GM21529 (cell line): ENCODE measurements at regions not wholly inside any gene's neighbourhood (a gene's known extent, or its start where the extent isn't known, plus 50 kb on each side); places are given as distances from the start of the nearest gene placed in this dataset.
"Not testable (repeated sequence)": the region's sequence is repeated elsewhere in the genome, so short reads cannot be mapped to it uniquely, and the experiment has no call there.

ENCODE experiments used
- ATAC-seq: cut with Tn5 transposase; IDR thresholded peaks from one replicate; pipeline ENCODE4 v1.9.1; 2021; ENCODE audit not compliant: unreplicated experiment

DNA sequence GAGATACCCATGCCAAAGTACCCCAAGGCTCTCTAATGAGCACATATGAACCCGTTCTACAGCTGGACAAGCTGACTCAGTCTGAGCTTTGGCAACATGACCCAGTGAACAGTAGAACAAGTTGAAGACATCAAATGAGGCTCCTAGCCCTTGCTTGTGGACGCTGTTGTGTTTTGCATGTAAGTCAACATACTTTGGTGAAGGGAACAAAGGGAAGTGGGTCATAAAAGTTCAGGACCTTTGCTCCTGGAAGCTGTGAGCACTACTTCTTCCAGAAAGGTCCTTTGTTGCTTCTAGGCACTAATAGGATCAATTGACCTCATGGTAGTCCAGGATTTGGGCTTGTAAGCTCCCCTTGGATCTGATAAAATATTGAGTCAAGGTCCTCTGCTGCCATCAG lies 613.5 kb upstream of the TBX3 start:
- no peak for ATAC-seq

GRCh38 chr12:115296613-115297198 lies 612.7 kb upstream of the TBX3 start:
- ATAC-seq, result no peak

- ATAC-seq, result no peak
These were observed 611.9 kb upstream of the TBX3 start for GRCh38 chr12:115295886-115296285.

DNA sequence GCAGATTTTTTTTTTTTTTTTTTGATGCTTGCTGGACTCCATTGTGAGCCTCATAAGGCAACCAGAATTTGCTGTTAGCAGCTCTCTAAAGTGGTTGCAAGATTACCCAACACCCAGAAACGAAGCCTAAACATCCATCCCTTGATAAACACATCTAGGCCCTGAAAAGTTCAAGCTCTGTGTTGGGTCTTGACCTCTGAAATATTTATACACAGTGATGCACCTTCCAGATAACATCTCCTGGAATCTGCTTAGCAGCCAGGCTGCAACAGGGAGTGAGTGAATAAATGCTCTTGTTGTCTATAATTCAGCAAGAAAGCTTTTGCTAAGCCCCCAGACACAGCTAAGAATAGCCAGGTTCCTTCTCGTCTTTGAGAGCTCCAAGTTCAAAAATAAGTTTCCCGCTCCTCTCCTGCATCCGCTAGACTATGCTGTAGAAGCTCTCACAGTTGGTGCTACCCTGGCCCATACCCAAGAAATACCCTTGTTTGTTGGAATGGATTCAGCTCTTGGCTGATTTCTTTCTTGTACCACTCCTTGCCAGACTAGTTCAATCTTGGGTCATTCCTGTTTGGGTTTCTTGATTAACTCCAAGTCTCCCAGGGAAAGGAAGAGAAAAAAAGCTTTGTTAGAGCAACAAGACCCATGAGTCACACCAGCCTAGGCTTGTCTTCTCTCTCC lies 610.6 kb upstream of the TBX3 start:
- no peak for ATAC-seq

- ATAC-seq, result not testable (repeated sequence)
These were observed 601.5 kb upstream of the TBX3 start for GRCh38 chr12:115285429-115285828.

- no peak for ATAC-seq
These were observed 589.5 kb upstream of the TBX3 start for GRCh38 chr12:115273456-115273855.

- ATAC-seq, result no peak
These were observed 584.5 kb upstream of the TBX3 start for GRCh38 chr12:115268451-115268850.

- ATAC-seq, result no peak
These were observed 583.9 kb upstream of the TBX3 start for GRCh38 chr12:115267891-115268290.

DNA sequence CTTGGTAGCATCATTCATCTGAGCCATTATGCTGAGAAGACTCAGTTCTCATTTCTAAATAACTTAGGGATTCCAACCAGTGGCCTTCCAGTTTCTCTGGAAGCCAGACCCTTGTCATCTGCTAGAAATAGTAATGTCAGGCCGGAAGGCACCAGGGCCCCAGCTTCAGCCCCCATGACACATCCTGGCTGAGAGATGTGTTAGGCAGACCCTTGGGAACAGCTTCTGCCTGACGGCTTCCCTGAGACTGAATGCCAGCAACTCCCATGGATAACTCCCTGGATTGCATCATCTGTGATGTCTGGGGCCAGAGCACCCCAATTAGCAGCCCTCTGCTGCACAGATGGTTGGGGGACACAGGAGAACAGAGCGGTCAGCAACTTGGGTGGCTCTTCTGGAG lies 583.5 kb upstream of the TBX3 start:
- no peak for ATAC-seq

DNA sequence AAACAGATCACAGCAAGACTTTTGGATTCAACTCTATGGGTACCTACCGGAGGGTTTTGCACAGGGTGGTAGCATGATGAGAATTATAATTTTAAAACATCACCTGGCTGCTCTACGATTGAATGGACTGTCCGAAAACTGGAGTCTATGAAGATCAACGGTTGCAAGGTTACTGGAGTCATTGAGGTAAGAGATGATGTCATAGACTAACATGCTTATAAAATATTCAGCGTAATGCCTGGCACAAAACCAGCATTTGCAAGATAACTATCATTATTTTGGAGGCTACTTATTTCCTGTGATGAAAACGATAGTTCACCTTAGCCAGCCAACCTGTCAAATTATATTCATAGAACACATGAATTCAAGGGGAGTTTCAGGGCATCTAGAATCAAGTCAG lies 580.6 kb upstream of the TBX3 start:
- ATAC-seq, result no peak

DNA sequence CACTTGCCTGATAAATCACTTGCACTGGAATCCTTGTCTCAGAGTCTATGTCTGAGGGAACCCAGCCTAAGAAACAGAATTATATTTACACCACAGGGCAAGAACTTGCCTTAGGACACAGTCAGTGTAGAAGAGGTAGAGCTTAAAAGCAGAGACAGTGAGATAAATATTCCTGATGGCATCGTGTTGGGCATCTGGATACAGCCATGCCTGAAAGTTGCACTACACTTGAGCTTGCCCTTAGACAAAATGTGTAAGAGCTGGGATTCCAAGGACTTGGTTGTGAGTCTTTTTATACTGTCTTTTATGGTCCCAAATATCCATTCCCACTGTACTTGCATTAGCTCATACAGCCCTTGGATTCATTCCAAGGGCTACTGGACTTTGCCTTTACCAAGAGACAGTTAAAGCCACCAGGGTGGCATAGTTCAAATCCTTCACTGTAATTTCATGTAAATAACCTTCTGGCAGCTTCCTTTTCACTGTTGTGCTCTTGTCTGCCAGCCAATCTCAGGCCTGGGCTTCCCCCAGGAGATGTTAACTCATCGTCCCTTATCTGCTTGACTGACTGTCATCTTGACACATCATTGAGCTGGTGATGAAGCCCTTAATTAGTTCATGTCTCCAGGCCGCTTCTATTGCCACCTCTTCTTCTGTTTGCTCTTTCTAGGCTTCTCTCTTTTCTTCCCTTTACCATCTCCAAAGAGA lies 577.9 kb upstream of the TBX3 start:
- no peak for ATAC-seq

DNA sequence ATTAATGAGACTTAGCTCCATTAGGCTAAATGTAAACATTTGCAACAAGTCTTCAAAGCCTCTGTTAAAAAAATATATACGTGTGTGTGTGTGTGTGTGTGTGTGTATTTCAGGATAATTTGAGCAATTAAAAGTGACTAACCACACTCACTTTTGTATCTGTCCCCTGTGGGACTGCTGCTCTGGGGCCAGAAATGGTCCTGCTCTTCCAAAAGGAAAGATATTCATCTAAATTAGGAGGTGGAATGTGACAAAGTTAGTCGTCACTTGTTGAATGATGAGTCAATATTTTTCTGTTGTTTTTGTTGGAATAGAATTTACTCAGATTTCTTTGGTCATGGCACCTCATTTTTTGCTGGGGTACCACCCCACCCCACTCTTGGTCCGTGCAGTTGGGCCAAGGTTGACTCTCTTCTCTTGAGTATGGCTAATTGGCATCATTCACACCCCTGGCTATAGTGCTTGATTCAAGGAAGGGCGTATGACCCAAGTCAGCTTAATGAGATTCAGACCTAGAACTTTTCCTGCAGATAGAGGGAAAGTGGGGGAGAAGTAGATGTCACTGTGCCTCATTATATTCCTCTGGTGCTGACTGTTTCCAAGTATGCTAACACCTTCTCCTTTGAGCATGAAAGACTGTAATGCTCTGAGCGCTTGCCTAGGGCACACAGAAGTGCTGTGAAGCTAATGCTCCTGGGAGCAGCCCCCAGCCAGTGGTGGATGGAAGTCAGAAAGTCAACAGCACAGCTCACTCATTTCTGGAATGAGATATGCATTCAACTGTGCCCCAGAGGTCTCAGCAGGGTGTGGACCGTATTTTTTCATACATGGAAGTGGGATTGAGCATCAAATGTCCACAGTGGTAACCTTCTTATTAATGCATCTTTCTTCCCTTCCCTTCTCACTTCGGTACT lies 577.0 kb upstream of the TBX3 start:
- no peak for ATAC-seq

GRCh38 chr12:115259968-115260747 lies 576.2 kb upstream of the TBX3 start:
- ATAC-seq, result no peak

- ATAC-seq, result no peak
These were observed 573.8 kb upstream of the TBX3 start for GRCh38 chr12:115257791-115258190.

GRCh38 chr12:115255962-115256361 lies 572.0 kb upstream of the TBX3 start:
- ATAC-seq, result no peak

GRCh38 chr12:115255257-115255656 lies 571.3 kb upstream of the TBX3 start:
- no peak for ATAC-seq

DNA sequence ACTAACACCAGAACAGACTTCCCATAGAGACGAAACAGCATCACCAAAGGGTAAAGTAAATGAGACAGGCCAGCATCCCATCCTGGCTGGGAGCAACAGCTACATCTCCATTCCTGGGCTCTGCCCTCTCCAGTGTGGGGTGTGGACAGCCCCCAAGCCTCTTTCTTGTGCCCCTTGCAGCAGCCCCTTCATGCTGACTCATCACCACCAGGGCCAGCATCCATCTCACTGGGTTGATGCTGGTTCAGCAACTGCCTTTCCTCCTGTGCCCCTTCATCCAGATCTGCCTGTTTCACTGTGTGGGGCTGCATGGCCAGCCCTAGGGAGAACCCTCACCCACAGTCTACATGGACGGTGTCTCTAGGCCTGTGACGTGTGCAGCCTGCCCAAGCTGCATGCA lies 569.1 kb upstream of the TBX3 start:
- ATAC-seq, result no peak

GRCh38 chr12:115251727-115252126 lies 567.8 kb upstream of the TBX3 start:
- ATAC-seq, result no peak

- no peak for ATAC-seq
These were observed 565.8 kb upstream of the TBX3 start for GRCh38 chr12:115249671-115250278.

- ATAC-seq, result no peak
These were observed 561.0 kb upstream of the TBX3 start for GRCh38 chr12:115245020-115245419.
